ENCODE measurements at regions not wholly inside any gene's neighbourhood (a gene's known extent, or its start where the extent isn't known, plus 50 kb on each side); places are given as distances from the start of the nearest gene placed in this dataset.

DNA sequence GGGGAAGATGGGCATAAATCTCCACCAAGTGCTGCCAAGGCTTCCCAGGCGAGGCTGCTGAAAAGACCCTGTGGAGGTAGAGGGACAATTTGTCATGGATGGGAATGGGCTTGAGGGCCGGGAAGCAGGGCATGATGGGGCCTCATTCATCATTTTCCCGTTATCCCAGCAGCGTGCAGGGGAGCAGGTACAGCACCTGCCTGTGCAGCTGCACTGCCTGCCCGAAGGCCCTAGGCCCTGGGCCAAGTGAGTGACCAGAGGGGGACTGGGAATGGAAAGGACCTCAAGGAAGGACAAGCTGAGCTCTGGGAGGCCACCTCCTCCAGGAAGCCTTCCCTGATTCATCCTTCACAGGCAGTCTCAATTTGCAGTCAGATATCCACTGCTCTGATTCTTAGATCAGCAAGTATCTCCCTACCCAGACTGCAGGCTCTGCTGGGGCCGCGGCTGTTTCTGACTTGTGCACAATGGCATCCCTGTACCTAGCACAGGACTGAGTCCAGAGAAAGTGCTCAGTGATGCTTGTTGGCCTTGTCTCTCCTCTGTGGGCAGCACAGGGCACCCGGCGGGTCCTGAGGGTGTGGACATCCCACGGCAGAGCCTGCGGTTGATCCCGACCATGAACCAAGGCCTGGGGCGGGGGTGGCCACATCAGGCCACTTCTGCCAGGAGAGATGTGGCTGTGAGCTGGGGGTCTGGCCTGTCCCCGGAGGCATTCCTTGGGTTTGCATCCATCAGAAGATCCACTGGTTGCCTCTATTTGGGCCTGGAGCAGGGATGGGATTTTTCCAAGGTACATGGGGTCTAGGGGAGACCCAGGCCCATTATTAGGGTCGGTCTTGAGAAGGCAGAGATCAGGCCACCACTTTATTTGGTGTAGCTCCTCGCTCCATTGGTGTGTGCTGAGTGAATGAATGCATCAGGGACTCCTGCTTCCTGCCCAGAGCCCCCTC, 167.3 kb upstream of the RTL1 start:
- 90 to 92% methylated on average over 16 of the region's 16 CpGs for WGBS, 2 donors
- DNase-seq (peak in 1 of 2 donors; percentile 1), ATAC-seq (no peak)
- Histone ChIP-seq H3K27me3 (peaks cover 0 to 46% (median 31%) of the 10 kb centered on the region in 7 donors), H3K27ac (no peak overlapping the region), H3K9me3 (no peaks in the 10 kb centered on the region), H3K4me3 (no peak overlapping the region), H3K4me1 (no peaks in the 10 kb centered on the region), H3K36me3 (no peaks in the 10 kb centered on the region)
- intact Hi-C loops (cut with DNase I) = no loop called here
- TF ChIP-seq, protein P1, sequence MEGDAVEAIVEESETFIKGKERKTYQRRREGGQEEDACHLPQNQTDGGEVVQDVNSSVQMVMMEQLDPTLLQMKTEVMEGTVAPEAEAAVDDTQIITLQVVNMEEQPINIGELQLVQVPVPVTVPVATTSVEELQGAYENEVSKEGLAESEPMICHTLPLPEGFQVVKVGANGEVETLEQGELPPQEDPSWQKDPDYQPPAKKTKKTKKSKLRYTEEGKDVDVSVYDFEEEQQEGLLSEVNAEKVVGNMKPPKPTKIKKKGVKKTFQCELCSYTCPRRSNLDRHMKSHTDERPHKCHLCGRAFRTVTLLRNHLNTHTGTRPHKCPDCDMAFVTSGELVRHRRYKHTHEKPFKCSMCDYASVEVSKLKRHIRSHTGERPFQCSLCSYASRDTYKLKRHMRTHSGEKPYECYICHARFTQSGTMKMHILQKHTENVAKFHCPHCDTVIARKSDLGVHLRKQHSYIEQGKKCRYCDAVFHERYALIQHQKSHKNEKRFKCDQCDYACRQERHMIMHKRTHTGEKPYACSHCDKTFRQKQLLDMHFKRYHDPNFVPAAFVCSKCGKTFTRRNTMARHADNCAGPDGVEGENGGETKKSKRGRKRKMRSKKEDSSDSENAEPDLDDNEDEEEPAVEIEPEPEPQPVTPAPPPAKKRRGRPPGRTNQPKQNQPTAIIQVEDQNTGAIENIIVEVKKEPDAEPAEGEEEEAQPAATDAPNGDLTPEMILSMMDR (IDR thresholded peaks at IDR 0.05) = no peak

DNA sequence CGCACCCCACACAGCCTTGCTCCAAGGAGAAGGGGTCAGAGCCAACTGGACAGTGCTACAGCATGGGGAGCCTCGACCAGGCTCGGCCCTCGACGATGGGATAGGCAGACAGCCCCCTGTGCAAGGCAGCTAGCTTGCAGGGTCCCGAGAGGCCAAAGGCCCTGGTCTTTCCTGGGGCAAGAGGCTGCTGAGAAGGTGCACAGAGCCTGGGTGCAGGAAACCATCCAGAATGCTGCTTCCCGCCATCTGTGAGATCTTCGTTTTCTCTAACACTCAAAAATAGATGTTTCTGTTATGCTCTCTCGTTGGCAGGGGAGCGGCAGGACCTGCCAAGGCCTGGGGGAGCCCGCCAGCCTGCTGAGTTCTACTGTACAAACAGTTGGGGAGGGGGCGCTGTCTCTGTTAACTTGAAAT, 168.0 kb upstream of the RTL1 start:
- Histone ChIP-seq H3K4me3 (no peak overlapping the region), H3K36me3 (no peaks in the 10 kb centered on the region), H3K9me3 (no peaks in the 10 kb centered on the region), H3K4me1 (no peaks in the 10 kb centered on the region), H3K27me3 (peaks cover 0 to 53% (median 38%) of the 10 kb centered on the region in 7 donors), H3K27ac (no peak overlapping the region)
- ATAC-seq (no peak), DNase-seq (no peak)
- TF ChIP-seq, protein P1 (IDR thresholded peaks at IDR 0.05) = no peak
- WGBS, 2 donors = 73 to 75% methylated on average over 12 of the region's 12 CpGs
- intact Hi-C loops (cut with DNase I) = no loop called here

DNA sequence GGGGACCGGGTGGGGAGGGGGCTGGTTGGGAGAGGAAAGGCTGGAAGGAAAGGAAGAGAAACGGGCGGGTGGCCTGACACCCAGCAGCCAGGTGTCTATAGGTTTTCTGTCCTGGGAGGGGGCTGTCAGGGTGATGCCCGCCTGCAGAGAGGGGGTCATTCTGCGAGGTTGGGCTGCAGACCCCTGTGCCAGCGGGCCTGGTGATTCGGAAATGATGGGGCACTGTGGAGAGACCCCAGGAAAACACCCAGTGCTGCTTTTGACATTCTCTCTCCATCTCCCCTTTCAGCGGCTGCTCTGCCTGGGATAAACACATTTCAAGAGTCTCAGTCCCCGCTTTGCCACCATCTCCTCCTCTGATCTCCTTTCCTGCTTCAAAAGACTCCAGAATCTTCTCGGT, 168.5 kb upstream of the RTL1 start:
- peaks cover 0 to under 1% (median 0%) of the 10 kb centered on the region in 9 donors for H3K4me1 ChIP-seq
- H3K27me3 ChIP-seq = peaks cover 0 to 59% (median 44%) of the 10 kb centered on the region in 7 donors

DNA sequence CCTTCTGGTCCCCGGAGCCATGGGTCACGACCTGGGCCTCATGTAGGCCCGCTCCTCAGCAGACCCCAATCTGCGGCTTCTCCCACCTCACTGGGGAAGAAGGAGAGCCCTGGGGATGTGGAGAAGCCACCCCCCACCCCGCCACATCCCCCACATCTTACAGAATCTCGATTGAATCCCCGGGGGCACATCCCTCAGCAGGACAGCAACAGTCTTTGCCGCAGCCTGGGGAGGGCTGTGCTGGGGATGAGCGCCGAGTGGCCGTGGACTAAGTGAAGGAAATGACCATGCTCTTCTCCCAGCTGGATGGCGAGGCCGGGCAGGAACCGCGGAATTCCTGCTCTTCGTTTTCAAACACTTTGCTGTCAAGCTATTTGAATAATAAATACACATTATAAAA, 169.0 kb upstream of the RTL1 start:
- TF ChIP-seq, protein P1 (IDR thresholded peaks at IDR 0.05) = no peak
- H3K27me3 ChIP-seq = peaks cover 0 to 63% (median 49%) of the 10 kb centered on the region in 7 donors
- H3K36me3 ChIP-seq = no peaks in the 10 kb centered on the region
- no peak overlapping the region for H3K27ac ChIP-seq
- H3K4me1 ChIP-seq = peaks cover 0 to 5% (median 3%) of the 10 kb centered on the region in 9 donors
- no peak overlapping the region for H3K4me3 ChIP-seq
- DNase-seq (no peak), ATAC-seq (no peak)
- H3K9me3 ChIP-seq = no peaks in the 10 kb centered on the region
- WGBS, 2 donors = 67 to 74% methylated on average over 16 of the region's 16 CpGs
- intact Hi-C loops (cut with DNase I) = no loop called here

More for the DNA sequence above, 168.5 kb upstream of the RTL1 start:
- intact Hi-C loops (cut with DNase I) = no loop called here
- Histone ChIP-seq H3K4me3 (no peak overlapping the region), H3K36me3 (no peaks in the 10 kb centered on the region), H3K9me3 (no peaks in the 10 kb centered on the region), H3K27ac (no peak overlapping the region)
- TF ChIP-seq, protein P1 (IDR thresholded peaks at IDR 0.05) = no peak
- DNase-seq (no peak), ATAC-seq (no peak)
- WGBS, 2 donors = 73 to 85% methylated on average over 10 of the region's 10 CpGs
